ENCODE measurements at regions not wholly inside any gene's neighbourhood (a gene's known extent, or its start where the extent isn't known, plus 50 kb on each side); places are given as distances from the start of the nearest gene placed in this dataset.

DNA sequence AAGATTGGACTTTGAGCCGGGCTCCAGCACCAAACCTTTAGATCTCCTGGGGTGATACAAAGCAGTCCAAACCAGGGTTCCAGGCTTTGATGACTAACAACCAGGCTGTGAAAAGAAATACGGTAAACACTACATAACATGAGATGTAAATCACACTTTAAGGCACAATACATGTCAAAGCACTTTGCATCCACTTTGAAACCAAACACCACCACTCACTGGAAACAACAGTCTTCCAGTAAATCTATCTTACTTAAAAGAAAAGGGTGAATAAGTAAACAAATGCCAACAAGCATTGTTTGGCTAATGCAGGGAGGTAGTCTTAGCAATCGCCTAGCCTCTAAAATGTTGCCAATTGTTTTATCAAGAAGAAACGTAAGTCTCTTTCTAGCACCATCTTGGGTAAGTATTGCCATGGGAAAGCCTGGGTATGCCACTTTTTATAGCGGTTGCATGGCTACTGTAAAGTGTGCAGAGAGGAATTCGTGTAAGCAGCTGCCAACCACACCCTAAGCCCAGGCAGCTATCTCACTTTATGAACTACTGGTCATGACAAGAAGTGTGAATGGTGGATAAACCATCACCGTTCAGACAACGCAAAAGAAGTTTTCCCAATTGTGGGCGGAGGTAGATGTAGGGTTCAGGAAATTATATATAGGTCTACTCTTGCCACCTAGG is 267.4 kb upstream of the PSMD7 start:
- no peaks in the 10 kb centered on the region for H3K9me3 ChIP-seq
- no peak overlapping the region for H3K4me3 ChIP-seq
- 70 to 76% (median 71%) methylated on average over 9 of the region's 9 CpGs for WGBS, 5 donors
- intact Hi-C loops (cut with DNase I; ENCODE audit: low total_unique reads): no loop called here
- H3K4me1 ChIP-seq: no peaks in the 10 kb centered on the region
- DNase-seq: no peak
- no peaks in the 10 kb centered on the region for H3K36me3 ChIP-seq
- no peak overlapping the region for H3K27ac ChIP-seq
- TF ChIP-seq POLR2A (IDR thresholded peaks at IDR 0.05) (no peak), POLR2AphosphoS5 (IDR thresholded peaks at IDR 0.05) (no peak)
- TF ChIP-seq, protein P1, sequence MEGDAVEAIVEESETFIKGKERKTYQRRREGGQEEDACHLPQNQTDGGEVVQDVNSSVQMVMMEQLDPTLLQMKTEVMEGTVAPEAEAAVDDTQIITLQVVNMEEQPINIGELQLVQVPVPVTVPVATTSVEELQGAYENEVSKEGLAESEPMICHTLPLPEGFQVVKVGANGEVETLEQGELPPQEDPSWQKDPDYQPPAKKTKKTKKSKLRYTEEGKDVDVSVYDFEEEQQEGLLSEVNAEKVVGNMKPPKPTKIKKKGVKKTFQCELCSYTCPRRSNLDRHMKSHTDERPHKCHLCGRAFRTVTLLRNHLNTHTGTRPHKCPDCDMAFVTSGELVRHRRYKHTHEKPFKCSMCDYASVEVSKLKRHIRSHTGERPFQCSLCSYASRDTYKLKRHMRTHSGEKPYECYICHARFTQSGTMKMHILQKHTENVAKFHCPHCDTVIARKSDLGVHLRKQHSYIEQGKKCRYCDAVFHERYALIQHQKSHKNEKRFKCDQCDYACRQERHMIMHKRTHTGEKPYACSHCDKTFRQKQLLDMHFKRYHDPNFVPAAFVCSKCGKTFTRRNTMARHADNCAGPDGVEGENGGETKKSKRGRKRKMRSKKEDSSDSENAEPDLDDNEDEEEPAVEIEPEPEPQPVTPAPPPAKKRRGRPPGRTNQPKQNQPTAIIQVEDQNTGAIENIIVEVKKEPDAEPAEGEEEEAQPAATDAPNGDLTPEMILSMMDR (IDR thresholded peaks at IDR 0.05 in 8 of 11, conservative IDR thresholded peaks at IDR 0.05 in 3 of 11): no peak
- peaks cover 0 to 4% (median 0%) of the 10 kb centered on the region in 7 donors for H3K27me3 ChIP-seq (replicated peaks in 1 of 7)

DNA sequence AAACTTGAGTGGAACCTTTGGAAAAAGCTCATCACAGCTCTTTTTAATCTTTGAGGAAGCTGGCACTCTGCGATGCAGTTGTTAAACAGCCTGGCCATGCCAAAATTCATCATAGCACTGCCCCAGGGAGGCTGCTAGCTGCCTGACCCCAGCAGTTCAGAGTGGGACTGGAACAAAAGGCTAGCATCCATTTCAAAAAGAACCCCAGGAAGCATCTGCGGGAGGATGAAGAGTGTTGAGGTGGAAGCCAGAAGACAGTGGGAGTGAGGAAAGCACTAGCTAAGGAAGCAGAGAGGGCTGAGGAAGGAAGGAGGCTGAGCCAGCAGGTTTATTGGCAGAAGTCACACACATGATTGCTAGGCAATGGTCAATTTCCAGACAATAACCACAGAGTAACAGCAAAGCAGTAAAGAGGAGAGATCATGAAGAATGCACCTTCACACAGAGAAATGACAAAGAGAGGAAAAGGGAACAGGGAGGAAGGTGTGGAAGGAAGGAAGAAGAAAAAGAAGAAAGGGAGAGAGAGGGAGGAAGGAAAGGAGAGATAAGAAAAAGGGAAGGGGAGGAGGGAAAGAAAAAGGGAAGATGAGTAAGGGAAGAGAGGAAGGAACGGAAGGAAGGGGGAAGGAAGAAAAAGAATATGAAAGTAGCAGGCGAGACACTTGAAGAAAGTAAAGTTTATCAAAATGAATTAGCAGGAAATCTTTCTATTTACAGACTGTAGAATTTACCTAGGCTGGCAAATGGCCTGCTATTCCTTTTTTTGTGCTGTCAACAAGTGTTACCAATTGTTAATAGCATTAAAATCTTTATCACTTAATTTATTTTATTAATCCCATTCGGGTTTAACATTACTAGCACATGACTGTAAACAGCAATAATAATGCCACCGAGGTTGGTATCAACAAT is 270.0 kb upstream of the PSMD7 start:
- 23 to 29% (median 24%) methylated on average over 6 of the region's 6 CpGs for WGBS, 5 donors
- Histone ChIP-seq H3K4me3 (no peak overlapping the region), H3K27ac (no peak overlapping the region), H3K9me3 (no peaks in the 10 kb centered on the region), H3K27me3 (replicated peaks in 1 of 7) (no peaks in the 10 kb centered on the region), H3K4me1 (no peaks in the 10 kb centered on the region), H3K36me3 (no peaks in the 10 kb centered on the region)
- TF ChIP-seq POLR2AphosphoS5 (IDR thresholded peaks at IDR 0.05) (no peak), POLR2A (IDR thresholded peaks at IDR 0.05) (no peak)
- TF ChIP-seq, protein P1 (IDR thresholded peaks at IDR 0.05 in 8 of 11, conservative IDR thresholded peaks at IDR 0.05 in 3 of 11): no peak
- DNase-seq: no peak
- intact Hi-C loops (cut with DNase I; ENCODE audit: low total_unique reads): no loop called here

DNA sequence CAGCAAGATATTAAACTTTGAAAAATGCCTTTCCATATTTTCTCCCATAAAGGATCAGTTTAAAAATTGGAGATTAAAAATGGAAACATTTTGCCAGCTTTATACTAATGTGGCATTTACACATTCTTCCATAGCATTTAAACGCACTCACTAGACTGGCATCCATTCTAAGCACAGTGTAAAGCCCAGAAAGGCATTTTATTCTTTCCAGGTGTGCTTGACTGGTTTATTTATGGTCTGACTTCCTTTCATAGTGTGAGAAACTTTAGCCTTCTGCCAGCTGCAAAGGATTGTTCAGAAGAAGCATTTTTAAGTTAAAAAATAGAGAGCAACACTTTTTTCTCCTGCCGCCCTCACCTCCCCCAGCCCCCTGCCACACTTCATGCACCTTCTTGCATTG is 271.7 kb upstream of the PSMD7 start:
- Histone ChIP-seq H3K9me3 (no peaks in the 10 kb centered on the region), H3K27ac (no peak overlapping the region), H3K4me3 (no peak overlapping the region), H3K27me3 (replicated peaks in 1 of 7) (no peaks in the 10 kb centered on the region), H3K4me1 (no peaks in the 10 kb centered on the region), H3K36me3 (no peaks in the 10 kb centered on the region)
- TF ChIP-seq POLR2AphosphoS5 (IDR thresholded peaks at IDR 0.05): no peak
- TF ChIP-seq, protein P1 (IDR thresholded peaks at IDR 0.05 in 8 of 11, conservative IDR thresholded peaks at IDR 0.05 in 3 of 11): no peak
- no peak for TF ChIP-seq POLR2A (IDR thresholded peaks at IDR 0.05)
- 42 to 76% (median 67%) methylated on average over 2 of the region's 2 CpGs for WGBS, 5 donors
- no peak for DNase-seq
- intact Hi-C loops (cut with DNase I; ENCODE audit: low total_unique reads): no loop called here

DNA sequence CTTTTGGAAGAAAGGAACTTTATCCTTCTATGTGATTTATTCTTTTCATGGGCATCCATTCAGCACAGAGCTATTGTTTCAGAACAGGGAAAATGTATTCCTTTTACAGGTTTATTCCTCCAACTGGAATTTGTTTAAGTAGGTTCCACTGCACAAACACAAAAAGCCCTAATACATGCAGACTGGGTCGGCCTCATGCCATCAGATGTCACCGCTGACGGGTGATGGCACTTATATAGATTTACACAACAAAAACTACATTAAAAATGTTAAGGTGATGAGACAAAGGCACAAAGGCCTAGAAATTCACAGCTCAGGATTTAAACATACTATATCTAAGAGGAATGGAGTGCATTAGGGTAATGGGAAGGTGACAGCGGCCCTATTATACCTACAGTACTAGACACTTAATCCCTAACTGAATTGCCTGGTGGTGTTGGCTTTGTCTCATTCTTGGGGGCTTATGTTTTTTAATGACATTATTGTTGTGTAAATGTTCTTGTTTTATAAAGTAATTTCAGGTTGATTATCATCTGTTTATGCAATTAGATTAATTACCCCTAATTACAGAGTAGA is 276.4 kb upstream of the PSMD7 start:
- no peaks in the 10 kb centered on the region for H3K36me3 ChIP-seq
- 75 to 83% (median 80%) methylated on average over 4 of the region's 4 CpGs for WGBS, 5 donors
- H3K9me3 ChIP-seq: peaks cover 0 to 8% (median 0%) of the 10 kb centered on the region in 8 donors
- no peak for DNase-seq
- H3K4me3 ChIP-seq: no peak overlapping the region
- H3K27ac ChIP-seq: no peak overlapping the region
- H3K4me1 ChIP-seq: no peaks in the 10 kb centered on the region
- intact Hi-C loops (cut with DNase I; ENCODE audit: low total_unique reads): no loop called here
- TF ChIP-seq, protein P1 (IDR thresholded peaks at IDR 0.05 in 8 of 11, conservative IDR thresholded peaks at IDR 0.05 in 3 of 11): no peak
- TF ChIP-seq POLR2A (IDR thresholded peaks at IDR 0.05) (no peak), POLR2AphosphoS5 (IDR thresholded peaks at IDR 0.05) (no peak)
- no peaks in the 10 kb centered on the region for H3K27me3 ChIP-seq (replicated peaks in 1 of 7)

All from spleen (tissue), 11 donors.